ENCODE measurements at regions not wholly inside any gene's neighbourhood (a gene's known extent, or its start where the extent isn't known, plus 50 kb on each side); places are given as distances from the start of the nearest gene placed in this dataset.

DNA sequence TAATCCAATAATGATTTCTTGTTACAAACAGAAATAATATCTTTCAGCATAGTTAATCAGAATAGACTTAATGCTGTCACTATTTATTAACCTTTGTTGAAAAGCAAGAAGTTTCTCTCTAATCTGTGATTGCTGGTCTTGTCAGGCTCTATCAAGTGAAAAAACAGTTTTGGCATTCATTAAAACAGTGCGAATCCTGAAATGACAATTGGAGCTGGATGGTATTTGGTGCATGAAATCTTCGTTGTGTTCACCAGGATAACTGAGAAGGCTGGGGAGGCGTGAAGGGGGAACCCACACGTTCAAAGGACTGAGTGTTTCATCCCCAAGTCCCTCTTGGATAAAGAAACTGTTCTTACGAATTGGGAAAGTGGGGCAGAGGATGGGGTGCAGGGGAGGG is 190.2 kb upstream of the MYL2 start:
- DNase-seq: no peak

DNA sequence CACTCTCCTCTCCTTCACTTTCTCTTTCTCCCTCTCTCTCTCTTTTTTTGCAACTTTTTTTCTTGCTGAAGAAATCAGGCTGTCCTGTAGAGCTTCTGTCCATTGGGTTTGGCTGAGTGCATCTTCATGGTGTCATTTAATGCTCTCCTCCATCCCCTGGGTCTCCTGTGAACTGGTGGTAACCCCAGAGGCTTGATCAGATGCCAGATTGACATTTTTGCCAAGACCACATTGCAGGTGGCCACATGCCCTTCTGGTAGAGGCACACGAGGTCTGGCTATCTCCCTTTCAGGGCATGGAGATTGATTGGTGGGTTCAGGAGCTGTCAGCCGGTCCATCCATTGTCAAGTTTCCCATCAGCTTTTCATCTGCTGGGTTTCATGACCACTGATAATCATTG is 188.3 kb upstream of the MYL2 start:
- DNase-seq: no peak

DNA sequence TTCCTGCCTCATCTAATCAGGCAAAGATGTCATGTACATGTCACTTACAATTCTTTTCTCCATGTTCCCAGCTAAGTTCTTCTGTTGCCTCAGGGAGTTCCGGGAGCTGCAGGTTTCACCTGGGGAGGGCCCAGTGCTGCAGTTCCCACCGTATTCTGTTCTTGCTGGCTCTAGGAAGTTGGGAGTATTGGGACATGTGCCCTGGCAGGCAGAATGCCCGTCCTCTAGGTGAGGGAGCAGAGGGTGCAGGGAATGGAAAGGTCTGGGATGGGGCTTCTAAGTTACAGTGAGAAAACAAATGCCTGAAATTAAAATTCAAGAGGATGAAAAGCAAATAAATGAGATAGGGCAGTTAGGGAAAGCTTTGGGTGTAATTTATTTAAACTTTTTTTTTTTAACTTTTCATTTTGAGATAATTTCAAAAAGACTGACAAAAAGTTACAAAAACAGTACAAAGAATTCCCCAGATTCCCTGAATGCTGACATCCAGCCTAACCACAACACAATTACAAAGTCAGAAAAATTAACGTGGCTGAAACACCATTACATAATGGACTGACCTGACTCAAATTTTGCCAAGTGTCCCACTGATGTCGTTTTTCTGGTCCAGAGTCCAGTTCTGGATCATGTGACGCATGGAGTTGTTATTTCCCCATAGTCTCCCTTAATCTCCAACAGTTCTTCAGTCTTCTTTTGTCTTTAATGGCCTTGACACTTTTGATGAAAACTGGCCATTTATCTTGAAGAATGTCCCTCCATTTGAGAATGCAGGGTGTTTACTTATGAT is 187.2 kb upstream of the MYL2 start:
- DNase-seq: no peak

GRCh38 chr12:111105294-111105693 is 184.9 kb upstream of the MYL2 start:
- no peak for DNase-seq

DNA sequence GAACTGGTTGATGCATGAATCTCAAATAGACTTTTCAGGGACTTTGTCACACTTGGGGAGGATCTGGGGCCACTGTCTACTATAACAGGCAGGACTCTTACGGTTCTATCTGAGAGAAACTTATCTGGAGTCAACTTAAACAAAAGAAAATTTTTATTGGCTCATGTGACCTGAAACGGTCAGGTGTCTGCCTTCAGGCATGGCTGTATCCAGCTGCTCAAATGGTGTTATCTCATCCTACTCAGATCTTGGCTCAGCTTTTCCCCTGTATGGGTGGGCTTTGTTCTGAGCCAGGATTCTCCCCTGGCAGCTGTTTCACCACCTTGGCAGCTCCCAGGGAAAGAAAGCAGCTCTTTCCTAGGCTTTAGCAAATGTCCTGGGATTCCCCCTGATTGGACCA is 183.2 kb upstream of the MYL2 start:
- DNase-seq: no peak

GRCh38 chr12:111102102-111102739 is 181.8 kb upstream of the MYL2 start:
- no peak for DNase-seq

DNA sequence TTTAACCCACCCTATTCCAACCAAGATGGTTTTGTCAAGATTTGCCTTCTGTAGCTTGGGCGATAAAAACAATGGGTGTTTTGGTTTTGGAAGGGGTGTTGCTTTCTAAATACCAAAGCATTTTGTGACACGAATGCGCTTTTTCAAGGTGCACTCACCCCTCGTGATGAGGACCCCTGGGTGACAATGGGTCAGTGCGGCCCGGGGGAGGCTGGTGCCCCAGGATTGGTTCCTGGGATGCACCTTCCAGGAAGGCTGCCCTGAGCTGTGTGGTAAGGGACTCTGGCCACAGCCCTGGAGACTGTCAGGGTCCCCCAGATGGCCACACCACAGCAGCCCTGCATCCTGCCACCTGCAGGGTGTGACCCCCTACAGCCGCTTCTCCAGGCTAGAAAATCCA is 180.6 kb upstream of the MYL2 start:
- no peak for DNase-seq

- DNase-seq: no peak
Observed at GRCh38 chr12:111100554-111100953, 180.2 kb upstream of the MYL2 start.

DNA sequence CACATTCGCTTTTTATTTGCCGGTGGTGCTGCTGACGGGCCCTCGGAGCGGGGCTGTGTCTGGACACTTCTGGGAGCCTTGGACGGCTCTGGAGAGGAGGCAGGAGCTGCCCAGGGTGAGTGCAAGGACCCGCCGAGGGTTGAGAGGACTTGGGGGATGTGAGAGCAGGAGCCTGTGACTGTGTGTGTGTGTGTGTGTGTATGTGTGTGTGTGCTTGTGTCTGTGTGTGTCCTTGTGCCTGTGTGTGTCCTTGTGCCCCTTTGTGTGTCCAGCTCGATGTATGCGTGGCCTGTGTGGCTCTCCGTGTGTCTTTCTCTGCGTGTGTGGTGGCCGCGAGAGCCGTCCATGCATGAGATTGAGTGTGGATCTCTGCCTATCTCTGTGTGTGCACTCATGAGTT is 179.6 kb upstream of the MYL2 start:
- DNase-seq: no peak

DNA sequence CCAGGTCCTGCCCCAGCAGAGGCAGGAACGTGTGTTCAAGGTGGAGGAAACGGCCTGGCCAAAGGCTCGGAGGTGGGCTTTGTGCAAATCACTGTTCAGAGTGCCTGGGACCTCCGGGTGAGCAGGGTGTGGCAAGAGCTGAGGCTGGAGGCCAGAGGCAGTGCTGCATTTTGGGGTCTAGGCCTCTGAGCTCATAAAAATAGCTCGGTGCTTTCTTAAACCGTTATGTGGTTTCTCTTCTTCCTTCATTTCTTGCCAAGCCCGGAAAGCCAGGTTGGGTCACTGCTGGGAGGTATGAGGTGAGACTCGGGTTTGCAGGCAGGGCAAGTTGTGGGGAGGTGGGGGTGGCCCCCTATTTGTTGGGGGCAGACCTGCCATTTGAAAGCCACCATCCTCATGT is 178.8 kb upstream of the MYL2 start:
- DNase-seq: no peak

DNA sequence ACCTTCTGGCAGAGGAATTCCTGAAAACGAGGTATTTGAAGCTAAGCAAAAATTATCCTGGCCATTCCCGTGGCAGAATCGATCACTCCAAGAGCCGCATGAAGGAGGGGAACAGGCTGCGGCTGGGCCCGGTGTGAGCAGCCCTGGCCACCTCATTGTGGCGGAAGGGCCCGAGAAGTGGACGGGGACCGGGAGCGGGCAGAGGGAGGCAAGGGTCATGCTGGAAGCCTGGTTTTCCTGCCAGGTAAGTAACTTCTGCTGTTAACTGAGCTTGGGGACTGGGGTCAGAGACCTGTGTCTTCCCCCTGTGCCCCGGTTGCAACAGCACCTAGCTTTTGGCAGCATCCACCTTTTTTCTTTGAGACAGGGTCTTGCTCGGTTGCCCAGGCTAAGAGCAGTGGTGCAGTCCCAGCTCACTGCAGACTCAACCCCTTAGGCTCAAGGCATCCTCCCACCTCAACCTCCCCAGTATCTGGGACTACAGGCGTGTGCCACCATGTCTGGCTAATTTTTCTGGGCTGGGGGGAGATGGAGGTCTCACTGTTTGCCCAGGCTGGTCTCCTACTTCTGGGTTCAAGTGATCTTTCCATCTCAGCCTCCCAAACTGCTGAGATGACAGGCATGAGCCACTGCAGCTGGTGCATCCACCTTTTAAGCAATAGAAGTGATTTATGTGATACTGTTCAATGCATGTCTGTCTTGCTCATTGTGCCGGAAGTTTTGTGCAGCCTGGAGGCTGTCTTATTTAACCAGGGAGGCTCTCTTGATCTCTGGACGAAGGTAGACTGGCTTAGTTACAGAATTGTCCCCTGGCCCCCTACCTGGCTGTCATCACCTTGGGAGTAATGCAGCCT is 174.0 kb upstream of the MYL2 start:
- DNase-seq: no peak

DNA sequence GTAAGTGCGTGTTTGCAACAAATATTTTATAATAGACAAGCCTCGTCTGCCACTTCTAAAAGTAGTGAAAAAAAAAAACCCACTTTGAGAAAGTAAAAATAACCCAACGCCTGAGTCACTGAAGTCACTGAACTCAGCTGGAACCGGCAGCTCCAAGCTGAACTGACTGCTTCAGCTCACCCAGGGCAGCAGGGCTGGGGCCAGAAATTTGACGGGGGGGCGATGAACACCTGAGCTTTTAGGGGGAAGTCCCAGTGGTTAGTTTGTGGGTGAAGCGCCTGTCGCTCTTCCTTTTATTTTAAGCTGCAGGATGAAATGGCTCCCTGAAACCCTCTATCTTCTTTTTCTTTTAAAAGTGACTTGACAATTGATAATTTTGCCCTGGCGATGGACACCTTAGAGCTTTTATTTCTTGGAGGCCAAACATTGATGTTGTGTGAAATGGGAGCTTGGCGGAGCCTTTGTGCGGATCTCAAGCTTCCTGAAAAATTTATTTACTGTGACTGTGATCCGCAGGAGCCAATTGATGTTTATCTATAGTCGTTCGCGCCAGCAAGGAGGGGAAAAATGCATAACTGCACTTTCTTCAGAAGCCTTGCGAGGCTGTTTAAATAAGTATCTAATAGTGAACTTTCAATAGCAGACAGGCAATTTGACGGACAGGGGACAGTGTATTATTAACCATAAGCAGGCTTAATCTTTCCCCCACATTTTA is 173.2 kb upstream of the MYL2 start:
- DNase-seq: no peak

DNA sequence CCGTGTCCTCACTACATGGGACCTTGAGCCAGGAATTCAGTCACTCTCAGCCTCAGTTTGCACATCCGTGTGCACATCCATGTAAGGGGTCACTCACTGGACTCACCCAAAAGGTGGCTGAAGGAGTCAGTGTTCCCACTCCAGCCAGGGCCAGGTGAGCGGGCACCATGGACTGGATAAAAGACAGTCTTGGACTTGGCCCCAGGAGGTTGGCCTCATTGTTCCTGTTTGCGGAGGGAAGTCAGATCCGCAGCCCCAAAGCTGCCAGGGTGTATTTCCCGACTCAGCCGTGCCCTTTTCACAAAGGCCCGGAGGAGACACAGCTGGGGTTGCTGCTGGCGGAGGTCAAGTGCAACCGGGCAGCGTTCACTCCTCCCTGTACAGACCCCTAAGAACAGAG is 170.7 kb upstream of the MYL2 start:
- no peak for DNase-seq

GRCh38 chr12:111089616-111090015 is 169.2 kb upstream of the MYL2 start:
- no peak for DNase-seq

DNA sequence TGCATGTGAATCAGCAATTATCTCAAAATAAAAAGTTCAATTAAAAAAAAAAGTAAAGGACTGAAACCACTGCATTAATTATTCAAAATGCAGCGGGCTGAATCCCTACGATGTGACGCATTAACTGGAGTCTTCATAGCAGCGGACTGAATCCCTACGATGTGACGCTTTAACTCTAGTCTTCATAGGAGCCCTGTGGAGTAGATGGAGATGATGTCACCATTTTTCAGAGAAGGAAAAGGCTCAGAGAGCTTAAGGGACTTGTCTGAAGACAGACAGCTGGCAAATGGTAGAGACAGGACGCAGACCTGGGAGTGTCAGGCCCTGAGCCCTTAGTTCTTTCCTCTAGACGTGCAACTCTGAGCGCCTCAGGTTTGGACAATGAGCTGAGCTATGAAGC is 168.0 kb upstream of the MYL2 start:
- no peak for DNase-seq

GRCh38 chr12:111086947-111087700 is 166.7 kb upstream of the MYL2 start:
- DNase-seq: no peak

- no peak for DNase-seq
Observed at GRCh38 chr12:111085096-111085495, 164.7 kb upstream of the MYL2 start.

DNA sequence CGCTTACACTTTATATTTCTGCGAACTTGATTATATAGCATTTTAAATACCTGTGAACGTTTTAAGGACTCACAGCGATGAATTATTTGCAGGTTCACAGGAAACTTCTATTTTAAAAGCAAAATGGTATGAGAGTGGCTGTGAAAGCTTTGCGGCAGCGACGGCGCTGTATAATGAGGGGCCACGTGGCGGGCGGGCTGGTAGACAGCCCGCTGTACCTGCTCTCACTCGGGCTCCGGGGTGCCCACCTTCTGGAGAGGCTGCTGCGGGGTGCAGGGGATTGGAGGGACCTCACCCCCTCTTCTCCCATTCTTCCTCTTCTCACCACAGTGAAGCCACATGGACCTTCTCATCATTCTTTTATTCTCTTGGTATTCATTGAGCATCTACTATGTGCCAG is 164.2 kb upstream of the MYL2 start:
- DNase-seq: no peak

DNA sequence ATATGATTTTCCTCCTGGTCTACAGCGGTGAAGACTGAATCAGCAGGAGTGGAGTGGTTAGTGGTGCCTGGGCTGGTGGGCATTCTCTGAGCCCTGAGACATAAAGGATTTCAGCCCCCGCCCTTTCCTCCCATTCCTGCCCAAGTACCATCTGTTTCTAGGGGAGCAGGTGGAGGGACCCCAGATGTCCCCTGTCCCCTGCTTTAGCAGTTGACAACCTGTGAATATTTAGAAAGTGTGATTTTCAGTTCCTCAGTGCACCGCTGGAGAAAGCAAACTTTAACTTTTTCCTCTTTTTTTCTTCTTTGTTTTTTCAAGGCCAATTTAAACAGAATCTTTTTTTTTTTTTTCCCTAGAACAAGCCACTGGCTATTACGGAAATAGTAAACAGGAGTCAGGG is 163.8 kb upstream of the MYL2 start:
- DNase-seq: no peak

GRCh38 chr12:111081600-111081999 is 161.2 kb upstream of the MYL2 start:
- no peak for DNase-seq

DNA sequence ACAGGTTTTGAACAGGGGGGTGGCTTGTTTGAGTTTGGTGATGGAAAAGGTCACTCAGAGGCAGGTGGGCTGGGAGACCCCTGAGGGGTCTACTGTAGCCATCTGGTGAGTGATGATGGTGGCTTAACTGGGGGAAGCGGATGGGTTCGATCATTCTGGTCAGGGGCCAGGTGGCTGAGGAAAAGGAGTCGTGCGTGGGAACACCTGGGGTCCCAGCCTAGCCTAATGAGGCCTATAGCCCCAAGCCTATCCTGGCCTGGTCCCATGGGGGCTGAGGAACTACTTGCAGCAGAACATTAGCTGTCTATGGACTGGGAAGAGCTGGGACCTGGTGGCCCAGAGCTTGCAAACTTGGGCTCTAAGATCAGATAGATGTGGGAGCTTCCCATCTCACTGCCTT is 158.4 kb upstream of the MYL2 start:
- no peak for DNase-seq
